GM23338 (cell line): ENCODE measurements at regions not wholly inside any gene's neighbourhood (a gene's known extent, or its start where the extent isn't known, plus 50 kb on each side); places are given as distances from the start of the nearest gene placed in this dataset.

Source experiments
- ATAC-seq: fragments of 200-7000 bp; cut with Tn5 transposase; 3 replicates; pipeline ENCODE4 v1.9.1; 2020
- DNase-seq: peaks from one replicate; pipeline ENCODE4 v3.0.0-alpha.2; 2015; ENCODE audit warnings: low spot score
- H2AFZ ChIP-seq: fragments of 200-600 bp; sonication (generic); 2 replicates; pipeline ENCODE4 v1.8.0; 2016; ENCODE audit warnings: antibody characterized with exemption, mild to moderate bottlenecking, moderate library complexity
- H3F3A ChIP-seq: fragments of 200-600 bp; sonication (generic); replicated peaks from 2 replicates; pipeline ENCODE4 v1.8.0; 2017; ENCODE audit warnings: antibody characterized with exemption, mixed run types, low read depth
- H3K27ac ChIP-seq: fragments of 200-600 bp; sonication (generic); 2 replicates; pipeline ENCODE4 v1.6.1; 2016; ENCODE audit warnings: low read depth
- H3K27me3 ChIP-seq: fragments of 200-600 bp; sonication (generic); 2 replicates; pipeline ENCODE4 v1.8.0; 2016; ENCODE audit warnings: mild to moderate bottlenecking, mixed run types, moderate library complexity; ENCODE audit not compliant: insufficient read depth
- H3K36me3 ChIP-seq: fragments of 200-600 bp; sonication (generic); 2 replicates; pipeline ENCODE4 v1.8.0; 2016; ENCODE audit warnings: mild to moderate bottlenecking; ENCODE audit not compliant: insufficient read depth
- H3K4me1 ChIP-seq: fragments of 200-600 bp; sonication (generic); 2 replicates; pipeline ENCODE4 v1.8.0; 2016; ENCODE audit warnings: mild to moderate bottlenecking, moderate library complexity; ENCODE audit not compliant: insufficient read depth
- H3K4me2 ChIP-seq: fragments of 200-600 bp; sonication (generic); 2 replicates; pipeline ENCODE4 v1.7.1; 2017; ENCODE audit warnings: mixed run types
- H3K4me3 ChIP-seq: fragments of 200-600 bp; sonication (generic); 2 replicates; pipeline ENCODE4 v1.6.1; 2016; ENCODE audit warnings: mixed run types
- H3K79me2 ChIP-seq: fragments of 200-600 bp; sonication (generic); replicated peaks from 2 replicates; pipeline ENCODE4 v1.8.0; 2017; ENCODE audit warnings: mild to moderate bottlenecking; ENCODE audit not compliant: insufficient read depth
- H3K9me2 ChIP-seq: fragments of 200-600 bp; sonication (generic); 2 replicates; pipeline ENCODE4 v1.8.0; 2017; ENCODE audit not compliant: insufficient read depth
- H4K20me1 ChIP-seq: fragments of 200-600 bp; sonication (generic); replicated peaks from 2 replicates; pipeline ENCODE4 v1.8.0; 2017; ENCODE audit warnings: mild to moderate bottlenecking; ENCODE audit not compliant: insufficient read depth
- H3K27ac Mint-ChIP-seq: 2 replicates; pipeline ENCODE4 v1.8.0; 2020; ENCODE audit warnings: inconsistent platforms, mild to moderate bottlenecking, moderate library complexity, mixed read lengths
- H3K27me3 Mint-ChIP-seq: 3 replicates; pipeline ENCODE4 v1.8.0; 2022; ENCODE audit warnings: low read depth, mild to moderate bottlenecking, moderate library complexity, mixed read lengths, inconsistent platforms; ENCODE audit not compliant: insufficient read depth, poor library complexity
- H3K36me3 Mint-ChIP-seq: 3 replicates; pipeline ENCODE4 v1.8.0; 2021; ENCODE audit warnings: low read depth, mild to moderate bottlenecking, inconsistent platforms, moderate library complexity, mixed read lengths
- H3K4me1 Mint-ChIP-seq: 3 replicates; pipeline ENCODE4 v1.8.0; 2020; ENCODE audit warnings: mild to moderate bottlenecking, inconsistent platforms, mixed read lengths
- H3K4me3 Mint-ChIP-seq: 3 replicates; pipeline ENCODE4 v1.8.0; 2021; ENCODE audit warnings: moderate library complexity, mild to moderate bottlenecking, inconsistent platforms, mixed read lengths
- H3K9me3 Mint-ChIP-seq: 3 replicates; pipeline ENCODE4 v1.8.0; 2020; ENCODE audit warnings: moderate library complexity, mild to moderate bottlenecking, inconsistent platforms, mixed read lengths
- EZH2 ChIP-seq: fragments of 200-600 bp; sonication (generic); IDR thresholded peaks from one replicate; pipeline ENCODE4 v1.8.0; 2017; ENCODE audit warnings: antibody characterized with exemption, mild to moderate bottlenecking, low read depth; ENCODE audit not compliant: unreplicated experiment
- JUNB ChIP-seq: IDR thresholded peaks from one replicate; pipeline ENCODE4 v1.6.1; 2016; ENCODE audit warnings: antibody characterized with exemption; ENCODE audit not compliant: unreplicated experiment
- NANOG ChIP-seq: IDR thresholded peaks from 2 replicates; pipeline ENCODE4 v1.6.1; 2016; ENCODE audit warnings: antibody characterized with exemption, borderline replicate concordance
- POLR2AphosphoS5 ChIP-seq: IDR thresholded peaks from 2 replicates; pipeline ENCODE4 v1.6.1; 2016; ENCODE audit warnings: antibody characterized with exemption, low read depth
- STAT1 ChIP-seq: IDR thresholded peaks from one replicate; pipeline ENCODE4 v1.6.1; 2016; ENCODE audit warnings: antibody characterized with exemption; ENCODE audit not compliant: unreplicated experiment
- ZNF114 ChIP-seq: fragments of 250-450 bp; sonication (Bioruptor Pico); IDR thresholded peaks from 2 replicates; pipeline ENCODE4 v1.5.0; 2020; ENCODE audit warnings: mild to moderate bottlenecking, moderate library complexity
- ZNF331 ChIP-seq: fragments of 250-450 bp; sonication (Bioruptor Pico); IDR thresholded peaks from 2 replicates; pipeline ENCODE4 v1.5.0; 2020; ENCODE audit warnings: low read depth, mild to moderate bottlenecking, moderate library complexity
- TF ChIP-seq, protein P1 (sequence below), 2 experiments: fragments of 200-600 bp in 1 of 2; sonication (generic) in 1 of 2; conservative IDR thresholded peaks; 2 replicates each; pipeline versions ENCODE4 v1.5.1 to v1.6.1; 2016 to 2017; ENCODE audit warnings: antibody characterized with exemption in 2 of 2, low read depth in 2 of 2, mild to moderate bottlenecking in 2 of 2, moderate library complexity in 1 of 2
- TF ChIP-seq, protein P2 (sequence below): IDR thresholded peaks from one replicate; pipeline ENCODE4 v1.6.1; 2018; ENCODE audit warnings: antibody characterized with exemption; ENCODE audit not compliant: unreplicated experiment

DNA sequence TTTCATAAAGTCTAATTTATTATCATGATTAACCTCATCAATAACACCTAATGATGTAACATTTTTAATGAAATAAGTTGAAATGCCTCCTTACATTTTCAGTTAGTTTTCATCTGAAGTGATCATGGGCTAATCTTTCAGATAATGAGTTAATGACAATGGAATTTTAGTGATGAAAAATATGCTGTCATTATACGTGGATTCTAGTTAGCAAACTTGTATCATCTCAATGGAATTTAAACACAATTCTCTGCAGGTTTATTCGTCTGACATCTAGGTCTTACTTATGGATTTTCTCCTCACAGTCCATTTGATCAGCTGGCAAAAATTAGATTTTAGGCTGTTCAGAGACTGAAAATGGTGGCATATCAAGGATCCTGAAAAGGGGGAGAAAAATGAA, 885.0 kb downstream of the SLC4A3 start:
- Histone ChIP-seq H3K4me1 (no peaks in the 10 kb centered on the region; the same call in none of the 2 replicates), H2AFZ (no peak overlapping the region), H3F3A (no peaks in the 10 kb centered on the region), H3K36me3 (no peaks in the 10 kb centered on the region), H3K9me2 (no peaks in the 10 kb centered on the region), H3K4me2 (no peak overlapping the region), H3K27me3 (no peaks in the 10 kb centered on the region), H3K79me2 (no peaks in the 10 kb centered on the region), H3K4me3 (no peak overlapping the region), H4K20me1 (no peaks in the 10 kb centered on the region), H3K27ac (no peak overlapping the region)
- TF ChIP-seq STAT1 (no peak), NANOG (no peak), EZH2 (no peak), ZNF114 (no peak), JUNB (no peak), POLR2AphosphoS5 (no peak), ZNF331 (CRISPR knock-in tag) (no peak)
- TF ChIP-seq, protein P1, sequence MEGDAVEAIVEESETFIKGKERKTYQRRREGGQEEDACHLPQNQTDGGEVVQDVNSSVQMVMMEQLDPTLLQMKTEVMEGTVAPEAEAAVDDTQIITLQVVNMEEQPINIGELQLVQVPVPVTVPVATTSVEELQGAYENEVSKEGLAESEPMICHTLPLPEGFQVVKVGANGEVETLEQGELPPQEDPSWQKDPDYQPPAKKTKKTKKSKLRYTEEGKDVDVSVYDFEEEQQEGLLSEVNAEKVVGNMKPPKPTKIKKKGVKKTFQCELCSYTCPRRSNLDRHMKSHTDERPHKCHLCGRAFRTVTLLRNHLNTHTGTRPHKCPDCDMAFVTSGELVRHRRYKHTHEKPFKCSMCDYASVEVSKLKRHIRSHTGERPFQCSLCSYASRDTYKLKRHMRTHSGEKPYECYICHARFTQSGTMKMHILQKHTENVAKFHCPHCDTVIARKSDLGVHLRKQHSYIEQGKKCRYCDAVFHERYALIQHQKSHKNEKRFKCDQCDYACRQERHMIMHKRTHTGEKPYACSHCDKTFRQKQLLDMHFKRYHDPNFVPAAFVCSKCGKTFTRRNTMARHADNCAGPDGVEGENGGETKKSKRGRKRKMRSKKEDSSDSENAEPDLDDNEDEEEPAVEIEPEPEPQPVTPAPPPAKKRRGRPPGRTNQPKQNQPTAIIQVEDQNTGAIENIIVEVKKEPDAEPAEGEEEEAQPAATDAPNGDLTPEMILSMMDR (conservative IDR thresholded peaks at IDR 0.05; ENCODE audit: low read depth in 2 of 2), result no peak
- Mint-ChIP-seq H3K4me1 (peaks cover 20% of the 10 kb centered on the region), H3K36me3 (no peaks in the 10 kb centered on the region), H3K4me3 (no peak overlapping the region), H3K9me3 (no peaks in the 10 kb centered on the region), H3K27ac (no peak overlapping the region), H3K27me3 (peaks cover 4% of the 10 kb centered on the region)
- ATAC-seq, result no peak
- DNase-seq, result no peak

DNA sequence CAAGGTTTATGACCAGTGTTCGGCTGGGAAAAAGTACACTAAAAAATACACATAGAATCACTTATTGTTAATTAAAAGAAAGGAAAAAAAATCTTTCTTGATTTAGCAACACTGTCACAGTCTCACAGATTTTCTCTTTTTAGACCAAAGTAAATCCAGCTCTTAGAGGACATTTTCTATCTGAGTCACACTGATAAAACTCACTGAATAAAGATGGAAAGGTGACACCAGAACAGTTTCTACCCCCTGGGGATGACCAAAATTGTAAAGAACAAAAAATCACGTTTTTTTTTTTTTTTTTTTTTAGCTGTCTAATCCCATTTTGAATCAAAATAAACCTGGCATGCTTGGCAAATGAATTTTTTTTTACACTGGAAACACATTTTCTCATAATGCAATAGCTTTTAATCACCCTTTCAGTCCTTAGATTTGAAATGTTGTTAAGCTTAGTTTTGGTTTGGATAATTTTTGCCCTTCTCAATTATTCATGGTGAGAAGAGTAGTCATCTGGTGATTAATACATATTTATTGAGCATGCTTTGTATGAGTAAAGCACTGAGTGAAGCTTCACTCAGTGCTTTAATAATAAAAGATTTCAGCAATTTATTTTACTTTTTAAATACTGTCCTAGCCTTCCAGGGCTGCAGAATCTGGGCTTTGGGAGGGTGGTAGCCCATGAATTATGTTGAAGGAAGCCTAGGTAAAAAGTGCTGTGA, 886.3 kb downstream of the SLC4A3 start:
- no peaks in the 10 kb centered on the region for H3K27me3 ChIP-seq
- no peak overlapping the region for H3K4me3 ChIP-seq
- no peaks in the 10 kb centered on the region for H3F3A ChIP-seq
- no peaks in the 10 kb centered on the region for H3K36me3 ChIP-seq
- H4K20me1 ChIP-seq, result no peaks in the 10 kb centered on the region
- H3K27ac Mint-ChIP-seq, result no peak overlapping the region
- ATAC-seq, result no peak
- no peaks in the 10 kb centered on the region; the same call in none of the 2 replicates for H3K4me1 ChIP-seq
- no peaks in the 10 kb centered on the region for H3K79me2 ChIP-seq
- H3K27ac ChIP-seq, result no peak overlapping the region
- no peaks in the 10 kb centered on the region for H3K36me3 Mint-ChIP-seq
- no peak overlapping the region for H3K4me3 Mint-ChIP-seq
- H3K4me2 ChIP-seq, result no peak overlapping the region
- TF ChIP-seq ZNF331 (CRISPR knock-in tag) (no peak), NANOG (no peak), EZH2 (no peak)
- TF ChIP-seq, protein P2, sequence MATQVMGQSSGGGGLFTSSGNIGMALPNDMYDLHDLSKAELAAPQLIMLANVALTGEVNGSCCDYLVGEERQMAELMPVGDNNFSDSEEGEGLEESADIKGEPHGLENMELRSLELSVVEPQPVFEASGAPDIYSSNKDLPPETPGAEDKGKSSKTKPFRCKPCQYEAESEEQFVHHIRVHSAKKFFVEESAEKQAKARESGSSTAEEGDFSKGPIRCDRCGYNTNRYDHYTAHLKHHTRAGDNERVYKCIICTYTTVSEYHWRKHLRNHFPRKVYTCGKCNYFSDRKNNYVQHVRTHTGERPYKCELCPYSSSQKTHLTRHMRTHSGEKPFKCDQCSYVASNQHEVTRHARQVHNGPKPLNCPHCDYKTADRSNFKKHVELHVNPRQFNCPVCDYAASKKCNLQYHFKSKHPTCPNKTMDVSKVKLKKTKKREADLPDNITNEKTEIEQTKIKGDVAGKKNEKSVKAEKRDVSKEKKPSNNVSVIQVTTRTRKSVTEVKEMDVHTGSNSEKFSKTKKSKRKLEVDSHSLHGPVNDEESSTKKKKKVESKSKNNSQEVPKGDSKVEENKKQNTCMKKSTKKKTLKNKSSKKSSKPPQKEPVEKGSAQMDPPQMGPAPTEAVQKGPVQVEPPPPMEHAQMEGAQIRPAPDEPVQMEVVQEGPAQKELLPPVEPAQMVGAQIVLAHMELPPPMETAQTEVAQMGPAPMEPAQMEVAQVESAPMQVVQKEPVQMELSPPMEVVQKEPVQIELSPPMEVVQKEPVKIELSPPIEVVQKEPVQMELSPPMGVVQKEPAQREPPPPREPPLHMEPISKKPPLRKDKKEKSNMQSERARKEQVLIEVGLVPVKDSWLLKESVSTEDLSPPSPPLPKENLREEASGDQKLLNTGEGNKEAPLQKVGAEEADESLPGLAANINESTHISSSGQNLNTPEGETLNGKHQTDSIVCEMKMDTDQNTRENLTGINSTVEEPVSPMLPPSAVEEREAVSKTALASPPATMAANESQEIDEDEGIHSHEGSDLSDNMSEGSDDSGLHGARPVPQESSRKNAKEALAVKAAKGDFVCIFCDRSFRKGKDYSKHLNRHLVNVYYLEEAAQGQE, result no peak
- H2AFZ ChIP-seq, result no peak overlapping the region; the same call in 1 of the 2 replicates
- H3K27me3 Mint-ChIP-seq, result no peaks in the 10 kb centered on the region
- peaks cover 12% of the 10 kb centered on the region for H3K4me1 Mint-ChIP-seq
- H3K9me3 Mint-ChIP-seq, result no peaks in the 10 kb centered on the region
- DNase-seq, result no peak
- H3K9me2 ChIP-seq, result no peaks in the 10 kb centered on the region
